HG03060 (cell line): ENCODE measurements at regions not wholly inside any gene's neighbourhood (a gene's known extent, or its start where the extent isn't known, plus 50 kb on each side); places are given as distances from the start of the nearest gene placed in this dataset.

ENCODE experiments used
- ATAC-seq: cut with Tn5 transposase; IDR thresholded peaks from one replicate; pipeline ENCODE4 v1.9.1; 2021; ENCODE audit warnings: low read depth, moderate number of reproducible peaks; ENCODE audit not compliant: unreplicated experiment

DNA sequence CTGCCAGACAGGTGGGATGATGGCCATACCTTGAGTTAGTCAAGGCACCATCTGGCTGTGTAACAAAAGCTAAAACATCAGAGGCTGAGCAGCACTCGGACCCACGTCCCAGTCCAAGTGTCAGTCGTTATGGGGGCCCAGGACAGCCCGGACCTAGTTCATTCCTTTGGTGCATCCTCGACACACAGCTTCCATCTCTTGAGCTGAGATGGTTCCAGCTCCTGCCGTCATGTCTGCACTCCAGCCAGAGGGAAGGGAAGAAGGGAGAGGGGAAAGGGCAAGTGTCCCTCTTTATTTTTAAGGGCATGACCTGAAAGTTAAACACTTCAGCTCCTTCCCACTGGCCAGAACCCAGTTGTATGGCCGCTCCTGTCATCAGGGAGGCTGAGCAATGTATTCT lies 218.0 kb downstream of the SEC14L1 start:
- ATAC-seq, result no peak

DNA sequence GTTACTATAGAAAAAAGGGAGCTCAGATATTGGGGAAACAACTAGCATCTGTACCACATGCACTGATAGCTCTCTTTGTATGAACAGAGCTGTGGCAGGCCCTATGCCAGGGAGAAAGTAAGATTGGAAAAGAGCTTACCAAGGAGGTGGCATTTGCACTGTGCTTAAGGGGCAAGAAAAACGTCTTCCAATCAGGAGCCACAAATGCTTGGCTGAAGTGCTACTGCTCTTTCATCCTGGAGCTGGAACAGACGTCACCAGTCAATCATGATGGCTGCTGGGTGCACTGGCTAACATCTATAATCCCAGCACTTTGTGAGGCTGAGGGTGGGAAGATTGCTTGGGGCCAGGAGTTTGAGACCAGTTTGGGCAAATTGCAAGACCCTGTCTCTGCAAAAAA lies 218.5 kb downstream of the SEC14L1 start:
- no peak for ATAC-seq

DNA sequence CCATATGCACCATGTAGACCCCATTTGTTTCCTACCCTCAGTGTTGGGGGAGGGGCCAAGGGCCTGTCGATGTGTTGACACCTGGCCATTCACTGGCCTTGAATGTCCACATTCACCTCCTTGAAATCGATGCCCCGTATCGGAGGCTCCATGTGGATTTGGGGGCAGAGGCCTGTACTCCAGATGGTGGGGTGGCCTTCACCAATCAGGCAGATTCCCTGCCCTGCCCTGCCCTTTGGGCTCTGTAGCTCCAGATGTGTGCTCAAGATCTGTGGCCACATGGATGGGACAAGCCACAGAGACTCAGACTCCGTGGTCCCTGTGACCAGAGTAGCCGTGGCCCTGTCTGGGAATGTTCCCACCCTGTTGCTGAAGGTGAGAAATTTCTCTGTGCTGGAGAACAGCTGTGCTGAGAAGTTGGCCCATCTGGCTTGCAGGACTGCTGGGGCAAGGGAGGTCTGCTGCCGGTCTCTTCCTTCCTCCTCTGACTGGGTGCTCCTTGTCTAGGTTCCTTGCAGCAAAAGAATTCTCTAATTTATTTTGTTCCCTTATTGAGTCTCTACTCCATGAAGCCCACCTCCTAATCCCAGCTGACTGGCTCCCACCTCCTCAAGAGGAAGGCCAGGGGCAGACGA lies 221.3 kb downstream of the SEC14L1 start:
- ATAC-seq, result no peak

DNA sequence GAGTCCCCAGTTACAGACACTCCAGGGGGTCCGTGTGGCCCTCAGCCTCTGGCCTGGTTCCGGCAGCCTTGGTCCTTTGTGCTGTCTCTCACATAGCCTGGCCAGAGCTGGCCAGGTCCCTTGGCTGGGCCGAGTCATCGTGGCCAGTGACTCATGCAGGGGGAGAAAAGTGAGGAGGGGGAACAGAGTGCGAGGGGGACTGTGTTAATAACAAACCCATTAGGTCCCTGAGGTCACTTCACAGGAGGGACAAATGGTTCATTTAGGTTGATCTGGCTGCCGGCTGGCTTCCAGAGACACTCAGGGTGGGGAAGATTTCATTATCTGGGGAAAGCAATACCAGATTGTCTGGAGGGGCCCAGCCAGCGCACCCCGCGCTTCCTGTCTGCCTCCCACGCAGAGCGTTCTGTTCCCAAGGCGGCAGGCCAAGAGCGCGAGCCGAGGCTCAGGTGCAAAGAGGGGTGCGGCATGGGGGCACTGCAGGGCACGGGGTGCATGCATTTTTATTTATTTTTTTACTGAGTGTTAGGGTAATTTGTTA lies 223.1 kb downstream of the SEC14L1 start:
- no peak for ATAC-seq

GRCh38 chr17:77364381-77364911 lies 223.7 kb downstream of the SEC14L1 start:
- ATAC-seq, result no peak

GRCh38 chr17:77364941-77365583 lies 224.3 kb downstream of the SEC14L1 start:
- no peak for ATAC-seq

DNA sequence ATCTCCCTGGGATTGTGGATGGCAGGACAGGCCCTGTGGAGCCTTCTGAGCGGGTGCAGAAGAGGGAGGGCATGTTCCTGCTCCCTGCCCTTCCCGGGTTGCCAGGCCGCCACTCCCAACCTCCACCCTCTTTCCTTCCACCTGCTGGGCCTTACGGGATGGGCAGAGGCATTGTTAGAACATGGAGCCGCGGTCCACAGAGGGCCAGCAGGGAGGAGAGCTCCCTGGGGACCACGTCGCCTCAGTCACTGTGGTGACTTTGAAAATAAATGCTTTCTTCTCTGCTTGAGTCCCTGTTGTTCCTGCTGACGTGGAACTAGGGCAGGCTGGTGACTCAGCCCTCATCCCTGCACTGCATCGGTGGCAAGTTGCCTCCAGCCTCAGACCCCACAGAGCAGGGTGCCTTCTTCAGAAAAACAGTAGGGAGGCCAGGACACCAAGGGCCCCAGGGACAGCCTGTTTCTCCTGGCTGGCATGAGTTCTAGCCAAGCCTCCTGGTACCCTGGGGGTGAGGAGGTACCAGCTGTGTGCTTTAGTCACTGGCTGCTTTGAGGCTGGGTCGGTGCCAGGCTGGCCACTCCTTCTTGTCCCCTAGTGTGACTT lies 224.9 kb downstream of the SEC14L1 start:
- ATAC-seq, result no peak

GRCh38 chr17:77366206-77366557 lies 225.4 kb downstream of the SEC14L1 start:
- ATAC-seq, result no peak

GRCh38 chr17:77366558-77367245 lies 225.9 kb downstream of the SEC14L1 start:
- ATAC-seq, result no peak

DNA sequence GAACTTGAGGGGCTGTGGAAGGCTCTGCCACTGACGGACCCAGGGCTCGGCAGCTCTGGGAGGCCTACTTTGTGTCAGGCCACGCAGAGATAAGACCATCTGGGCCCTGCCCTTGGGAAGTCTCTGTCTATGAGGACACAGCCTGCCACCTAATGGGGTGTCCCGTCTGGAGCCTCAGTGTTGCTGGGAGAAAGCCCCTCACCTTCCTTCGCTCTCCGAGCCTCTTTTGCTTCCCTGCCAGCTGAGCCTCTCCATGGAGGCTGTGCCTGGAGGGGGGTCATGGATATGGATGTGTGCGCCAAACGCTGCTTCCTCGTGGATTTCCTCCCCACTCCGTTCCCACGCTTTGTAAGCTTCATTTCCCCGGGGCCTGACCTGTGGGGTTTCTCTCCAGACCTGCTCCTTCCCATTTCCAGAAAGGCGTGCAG lies 228.8 kb downstream of the SEC14L1 start:
- ATAC-seq, result no peak

- no peak for ATAC-seq
These were observed 229.8 kb downstream of the SEC14L1 start for GRCh38 chr17:77370586-77370985.

DNA sequence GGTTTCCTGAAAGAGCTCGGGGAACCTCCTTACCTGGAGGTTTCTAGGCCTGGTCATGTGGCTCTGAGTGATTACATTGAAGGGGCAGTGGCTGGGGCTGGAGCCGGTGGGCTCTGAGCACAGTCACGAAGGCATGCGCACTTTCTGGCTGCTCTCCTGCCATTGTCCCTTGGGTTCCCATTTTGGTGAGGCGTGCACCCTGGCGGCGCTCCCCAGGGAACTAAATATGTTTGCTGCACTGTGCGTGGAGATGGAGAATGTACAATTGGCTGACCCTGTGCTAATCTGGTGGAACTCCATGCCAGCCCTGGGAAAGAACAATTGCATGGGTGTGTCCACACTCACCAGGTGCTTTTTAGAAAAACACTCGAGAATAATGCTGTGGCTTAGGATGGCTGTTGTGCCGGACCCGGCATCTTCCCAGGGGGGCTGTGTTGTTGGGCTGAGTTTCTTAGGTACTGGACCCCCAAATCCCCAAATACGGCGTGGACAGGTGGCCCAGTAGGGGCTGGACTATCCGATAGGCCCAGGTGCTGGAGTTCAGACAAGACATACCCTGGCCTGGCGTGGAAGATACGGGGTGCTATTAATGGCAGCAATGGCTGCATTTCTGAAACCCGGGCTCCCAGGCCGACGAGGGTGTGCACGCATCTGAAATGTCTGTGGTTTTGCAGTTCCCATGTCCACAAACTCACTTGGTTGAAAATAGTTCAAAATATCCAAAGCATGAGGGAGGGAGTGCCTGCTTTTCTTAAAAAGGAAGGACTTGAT lies 230.5 kb downstream of the SEC14L1 start:
- ATAC-seq, result no peak

DNA sequence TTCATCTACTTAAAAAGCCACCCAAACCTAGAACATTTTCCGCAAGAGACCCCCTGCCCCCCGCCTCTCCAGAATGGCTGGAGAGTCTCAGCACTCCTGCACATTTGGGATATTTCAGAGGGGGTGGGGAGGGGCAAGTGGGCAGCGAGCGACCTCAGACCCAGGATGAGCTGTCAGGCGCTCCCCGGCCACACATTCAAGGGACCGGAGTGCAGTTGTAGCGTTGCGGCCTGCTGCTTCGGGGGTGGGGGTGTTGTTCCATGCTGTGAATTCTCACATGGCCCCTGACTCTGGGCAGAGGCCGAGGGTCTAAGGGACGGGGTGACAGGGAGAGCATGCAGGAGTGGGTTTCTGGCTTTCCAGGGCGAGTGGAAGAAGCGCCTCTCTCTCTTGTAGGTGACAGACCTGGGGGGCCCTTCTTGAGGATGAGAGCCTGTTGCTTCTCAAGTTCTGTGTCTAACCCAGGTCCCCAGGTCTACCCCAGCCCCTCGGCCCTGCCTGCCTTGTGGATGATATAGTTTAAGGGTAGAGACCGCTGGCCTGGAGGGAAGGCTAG lies 231.2 kb downstream of the SEC14L1 start:
- no peak for ATAC-seq

GRCh38 chr17:77372444-77373298 lies 231.9 kb downstream of the SEC14L1 start:
- no peak for ATAC-seq

DNA sequence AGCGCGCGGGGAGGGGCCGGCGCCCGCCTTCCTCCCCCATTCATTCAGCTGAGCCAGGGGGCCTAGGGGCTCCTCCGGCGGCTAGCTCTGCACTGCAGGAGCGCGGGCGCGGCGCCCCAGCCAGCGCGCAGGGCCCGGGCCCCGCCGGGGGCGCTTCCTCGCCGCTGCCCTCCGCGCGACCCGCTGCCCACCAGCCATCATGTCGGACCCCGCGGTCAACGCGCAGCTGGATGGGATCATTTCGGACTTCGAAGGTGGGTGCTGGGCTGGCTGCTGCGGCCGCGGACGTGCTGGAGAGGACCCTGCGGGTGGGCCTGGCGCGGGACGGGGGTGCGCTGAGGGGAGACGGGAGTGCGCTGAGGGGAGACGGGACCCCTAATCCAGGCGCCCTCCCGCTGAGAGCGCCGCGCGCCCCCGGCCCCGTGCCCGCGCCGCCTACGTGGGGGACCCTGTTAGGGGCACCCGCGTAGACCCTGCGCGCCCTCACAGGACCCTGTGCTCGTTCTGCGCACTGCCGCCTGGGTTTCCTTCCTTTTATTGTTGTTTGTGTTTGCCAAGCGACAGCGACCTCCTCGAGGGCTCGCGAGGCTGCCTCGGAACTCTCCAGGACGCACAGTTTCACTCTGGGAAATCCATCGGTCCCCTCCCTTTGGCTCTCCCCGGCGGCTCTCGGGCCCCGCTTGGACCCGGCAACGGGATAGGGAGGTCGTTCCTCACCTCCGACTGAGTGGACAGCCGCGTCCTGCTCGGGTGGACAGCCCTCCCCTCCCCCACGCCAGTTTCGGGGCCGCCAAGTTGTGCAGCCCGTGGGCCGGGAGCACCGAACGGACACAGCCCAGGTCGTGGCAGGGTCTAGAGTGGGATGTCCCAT lies 232.8 kb downstream of the SEC14L1 start:
- ATAC-seq, result no peak

DNA sequence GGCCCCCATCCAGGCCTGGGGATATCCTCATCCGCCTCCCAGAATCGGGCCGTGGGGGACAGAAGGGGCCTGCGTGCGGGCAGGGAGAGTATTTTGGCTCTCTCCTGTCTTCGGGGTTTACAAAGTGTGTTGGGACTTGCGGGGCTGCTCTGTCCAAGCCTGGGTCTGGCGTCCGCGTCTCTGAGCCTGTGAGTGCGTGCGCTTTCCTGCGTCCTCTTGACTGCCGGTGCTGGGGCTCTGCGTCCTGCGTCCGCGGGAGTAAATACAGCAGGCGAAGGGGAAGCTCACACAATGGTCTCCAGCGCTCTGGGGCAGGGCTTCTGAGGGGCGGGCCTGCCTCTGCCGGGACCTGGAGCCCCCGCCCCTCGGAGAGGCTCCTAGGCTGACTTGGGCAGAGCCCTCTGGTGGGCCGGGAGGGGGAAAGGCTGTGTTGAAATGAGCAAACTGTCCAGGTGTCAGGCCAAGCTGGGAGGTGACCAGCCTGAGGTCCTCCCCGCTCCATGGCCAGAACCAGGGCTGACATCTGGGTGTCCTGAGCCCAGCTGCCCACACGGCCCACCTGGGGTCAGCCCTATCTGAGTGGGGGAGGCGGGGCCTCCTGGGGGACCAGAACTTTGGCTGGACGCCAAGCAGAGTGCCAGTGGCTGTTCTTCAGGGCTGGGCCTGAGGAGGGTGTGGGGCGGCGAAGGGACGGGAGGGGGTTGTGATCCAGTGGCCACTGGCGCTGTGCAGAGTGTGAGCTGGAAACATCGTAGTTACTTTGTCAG lies 233.6 kb downstream of the SEC14L1 start:
- no peak for ATAC-seq

- no peak for ATAC-seq
These were observed 234.5 kb downstream of the SEC14L1 start for GRCh38 chr17:77375108-77375916.
